Liver (tissue), 7 donors: ENCODE measurements at regions not wholly inside any gene's neighbourhood (a gene's known extent, or its start where the extent isn't known, plus 50 kb on each side); places are given as distances from the start of the nearest gene placed in this dataset.

Source experiments
- DNase-seq: peaks from one replicate; pipeline ENCODE4 v3.0.0-alpha.2; 2017; ENCODE audit warnings: low spot score
- H3K27ac ChIP-seq, 2 donors: one replicate each; pipeline ENCODE4 v1.7.0; 2013; ENCODE audit warnings: inconsistent platforms in 2 of 2, low read length in 2 of 2, control low read depth in 1 of 2, low read depth in 1 of 2, mild to moderate bottlenecking in 1 of 2
- H3K27me3 ChIP-seq, 4 donors: one replicate each; pipeline versions ENCODE4 v1.6.1 to v1.7.0; 2013; ENCODE audit warnings: low read length in 3 of 4, inconsistent platforms in 1 of 4, mild to moderate bottlenecking in 1 of 4, moderate library complexity in 1 of 4; ENCODE audit not compliant: control insufficient read depth in 4 of 4, insufficient read depth in 4 of 4
- H3K36me3 ChIP-seq, 4 donors: one replicate each; pipeline versions ENCODE4 v1.6.1 to v1.7.0; 2013; ENCODE audit warnings: low read length in 3 of 4, mild to moderate bottlenecking in 3 of 4, low read depth in 1 of 4, moderate library complexity in 1 of 4; ENCODE audit not compliant: control insufficient read depth in 4 of 4, insufficient read depth in 3 of 4
- H3K4me1 ChIP-seq, 4 donors: one replicate each; pipeline versions ENCODE4 v1.6.1 to v1.7.0; 2013; ENCODE audit warnings: low read length in 3 of 4, mild to moderate bottlenecking in 3 of 4, moderate library complexity in 1 of 4; ENCODE audit not compliant: control insufficient read depth in 4 of 4, insufficient read depth in 4 of 4
- H3K4me3 ChIP-seq, 3 donors: one replicate each; pipeline versions ENCODE4 v1.6.1 to v1.7.0; 2013; ENCODE audit warnings: low read length in 3 of 3, control low read depth in 1 of 3, low read depth in 1 of 3, mild to moderate bottlenecking in 1 of 3
- H3K9ac ChIP-seq, 2 donors: one replicate each; pipeline ENCODE4 v1.7.0; 2013; ENCODE audit warnings: low read length in 2 of 2, mild to moderate bottlenecking in 2 of 2, moderate library complexity in 2 of 2, control low read depth in 1 of 2, low read depth in 1 of 2
- H3K9me3 ChIP-seq, 4 donors: one replicate each; pipeline versions ENCODE4 v1.6.1 to v1.7.0; 2013; ENCODE audit warnings: low read length in 3 of 4; ENCODE audit not compliant: control insufficient read depth in 4 of 4
- FOXA1 ChIP-seq: IDR thresholded peaks from 2 replicates; pipeline ENCODE4 v1.6.1; 2016; ENCODE audit warnings: antibody characterized with exemption
- GABPA ChIP-seq, 2 donors: IDR thresholded peaks in 1 of 2; conservative IDR thresholded peaks in 1 of 2; 2 replicates each; pipeline ENCODE4 v1.6.1; 2016; ENCODE audit warnings: antibody characterized with exemption in 2 of 2, mild to moderate bottlenecking in 1 of 2, moderate library complexity in 1 of 2
- HNF4A ChIP-seq, 2 donors: conservative IDR thresholded peaks; 2 replicates each; pipeline ENCODE4 v1.6.1; 2016; ENCODE audit warnings: antibody characterized with exemption in 2 of 2, mild to moderate bottlenecking in 2 of 2
- NR2F2 ChIP-seq: IDR thresholded peaks from 2 replicates; pipeline ENCODE4 v1.6.1; 2016; ENCODE audit warnings: antibody characterized with exemption
- RAD21 ChIP-seq, 2 donors: IDR thresholded peaks; 2 replicates each; pipeline ENCODE4 v1.6.1; 2016; ENCODE audit warnings: antibody characterized with exemption in 2 of 2, mild to moderate bottlenecking in 2 of 2
- RXRA ChIP-seq, 2 donors: IDR thresholded peaks; 2 replicates each; pipeline ENCODE4 v1.6.1; 2017 to 2018; ENCODE audit warnings: antibody characterized with exemption in 2 of 2, mild to moderate bottlenecking in 1 of 2
- SP1 ChIP-seq: IDR thresholded peaks from 2 replicates; pipeline ENCODE4 v1.6.1; 2018; ENCODE audit warnings: antibody characterized with exemption, mild to moderate bottlenecking
- TAF1 ChIP-seq: conservative IDR thresholded peaks from 2 replicates; pipeline ENCODE4 v1.6.1; 2016; ENCODE audit warnings: antibody characterized with exemption, mild to moderate bottlenecking
- YY1 ChIP-seq: IDR thresholded peaks from 2 replicates; pipeline ENCODE4 v1.6.1; 2016; ENCODE audit warnings: antibody characterized with exemption, mild to moderate bottlenecking
- WGBS: extraction: QIAGEN DNeasy Blood & Tissue Kit; methylation state at CpG from one replicate; pipeline ENCODE4 v1.1.7; 2013; 5-methylcytosine and 5-hydroxymethylcytosine counted together
- TF ChIP-seq, protein P1 (sequence below): IDR thresholded peaks from 2 replicates; pipeline ENCODE4 v1.6.1; 2016; ENCODE audit warnings: antibody characterized with exemption
- TF ChIP-seq, protein P2 (sequence below): IDR thresholded peaks from 2 replicates; pipeline ENCODE4 v1.6.1; 2016; ENCODE audit warnings: antibody characterized with exemption, mild to moderate bottlenecking
- TF ChIP-seq, protein P3 (sequence below): IDR thresholded peaks from 2 replicates; pipeline ENCODE4 v1.6.1; 2016; ENCODE audit warnings: antibody characterized with exemption
- TF ChIP-seq, protein P4 (sequence below): IDR thresholded peaks from 2 replicates; pipeline ENCODE4 v1.6.1; 2016; ENCODE audit warnings: antibody characterized with exemption
- donor health status: healthy.
- donor health status: healthy.
- donor health status: healthy.
- donor health status: healthy.

DNA sequence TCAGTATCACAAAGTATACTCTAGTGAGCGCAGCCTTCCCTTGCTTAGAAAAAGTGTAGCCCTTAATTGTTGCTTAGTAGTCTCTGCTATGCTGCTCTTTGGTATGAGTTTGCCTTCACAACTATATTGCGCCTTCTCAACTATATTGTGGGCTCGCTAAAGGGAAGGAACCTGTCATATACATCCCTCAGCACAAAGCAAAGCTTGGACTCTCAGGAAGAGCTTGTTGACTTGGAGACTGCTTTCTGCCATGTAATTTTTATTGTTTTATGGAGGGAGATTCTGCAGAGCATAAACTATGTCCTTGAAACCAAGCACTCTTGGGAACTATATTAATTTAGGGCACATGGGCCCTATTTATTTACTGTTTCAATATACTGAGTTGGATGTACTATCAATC, 119.1 kb upstream of the HAPLN1 start:
- Histone ChIP-seq H3K4me3 (no peak overlapping the region), H3K9ac (no peak overlapping the region), H3K36me3 (no peaks in the 10 kb centered on the region), H3K27me3 (no peaks in the 10 kb centered on the region), H3K9me3 (no peaks in the 10 kb centered on the region), H3K4me1 (no peaks in the 10 kb centered on the region), H3K27ac (no peak overlapping the region)
- 87% methylated on average over 3 of the region's 3 CpGs for WGBS
- DNase-seq = no peak
- TF ChIP-seq, protein P1, sequence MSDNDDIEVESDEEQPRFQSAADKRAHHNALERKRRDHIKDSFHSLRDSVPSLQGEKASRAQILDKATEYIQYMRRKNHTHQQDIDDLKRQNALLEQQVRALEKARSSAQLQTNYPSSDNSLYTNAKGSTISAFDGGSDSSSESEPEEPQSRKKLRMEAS = no peak
- TF ChIP-seq NR2F2 (no peak), TAF1 (no peak), RAD21 (IDR thresholded peaks at IDR 0.05) (no peak), GABPA (IDR thresholded peaks at IDR 0.05 in 1 of 2, conservative IDR thresholded peaks at IDR 0.05 in 1 of 2) (no peak), YY1 (no peak), RXRA (IDR thresholded peaks at IDR 0.05) (no peak)

DNA sequence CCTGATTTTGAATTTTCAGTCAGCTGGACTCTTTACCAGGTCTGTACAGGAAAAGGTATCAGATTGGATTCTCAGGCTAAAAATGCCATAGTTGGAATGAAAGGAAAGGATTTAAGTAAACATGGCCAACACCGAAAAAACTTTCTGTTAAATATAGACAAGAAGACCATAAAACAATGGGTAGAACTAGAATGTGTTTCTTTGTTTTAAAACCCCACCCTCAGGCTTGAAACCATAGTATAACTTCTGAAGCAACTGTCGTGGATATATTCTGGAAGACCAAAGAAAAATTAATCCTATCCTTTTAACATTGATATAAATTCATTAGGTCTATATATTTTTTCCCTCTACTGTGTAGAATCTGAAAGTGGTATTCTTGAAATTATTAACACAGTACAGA, 118.6 kb upstream of the HAPLN1 start:
- Histone ChIP-seq H3K27me3 (no peaks in the 10 kb centered on the region), H3K36me3 (no peaks in the 10 kb centered on the region), H3K9ac (no peak overlapping the region), H3K9me3 (no peaks in the 10 kb centered on the region), H3K4me3 (no peak overlapping the region), H3K4me1 (no peaks in the 10 kb centered on the region), H3K27ac (no peak overlapping the region)
- 69% methylated on average over 2 of the region's 2 CpGs for WGBS
- TF ChIP-seq, protein P2, sequence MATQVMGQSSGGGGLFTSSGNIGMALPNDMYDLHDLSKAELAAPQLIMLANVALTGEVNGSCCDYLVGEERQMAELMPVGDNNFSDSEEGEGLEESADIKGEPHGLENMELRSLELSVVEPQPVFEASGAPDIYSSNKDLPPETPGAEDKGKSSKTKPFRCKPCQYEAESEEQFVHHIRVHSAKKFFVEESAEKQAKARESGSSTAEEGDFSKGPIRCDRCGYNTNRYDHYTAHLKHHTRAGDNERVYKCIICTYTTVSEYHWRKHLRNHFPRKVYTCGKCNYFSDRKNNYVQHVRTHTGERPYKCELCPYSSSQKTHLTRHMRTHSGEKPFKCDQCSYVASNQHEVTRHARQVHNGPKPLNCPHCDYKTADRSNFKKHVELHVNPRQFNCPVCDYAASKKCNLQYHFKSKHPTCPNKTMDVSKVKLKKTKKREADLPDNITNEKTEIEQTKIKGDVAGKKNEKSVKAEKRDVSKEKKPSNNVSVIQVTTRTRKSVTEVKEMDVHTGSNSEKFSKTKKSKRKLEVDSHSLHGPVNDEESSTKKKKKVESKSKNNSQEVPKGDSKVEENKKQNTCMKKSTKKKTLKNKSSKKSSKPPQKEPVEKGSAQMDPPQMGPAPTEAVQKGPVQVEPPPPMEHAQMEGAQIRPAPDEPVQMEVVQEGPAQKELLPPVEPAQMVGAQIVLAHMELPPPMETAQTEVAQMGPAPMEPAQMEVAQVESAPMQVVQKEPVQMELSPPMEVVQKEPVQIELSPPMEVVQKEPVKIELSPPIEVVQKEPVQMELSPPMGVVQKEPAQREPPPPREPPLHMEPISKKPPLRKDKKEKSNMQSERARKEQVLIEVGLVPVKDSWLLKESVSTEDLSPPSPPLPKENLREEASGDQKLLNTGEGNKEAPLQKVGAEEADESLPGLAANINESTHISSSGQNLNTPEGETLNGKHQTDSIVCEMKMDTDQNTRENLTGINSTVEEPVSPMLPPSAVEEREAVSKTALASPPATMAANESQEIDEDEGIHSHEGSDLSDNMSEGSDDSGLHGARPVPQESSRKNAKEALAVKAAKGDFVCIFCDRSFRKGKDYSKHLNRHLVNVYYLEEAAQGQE = no peak
- TF ChIP-seq SP1 (no peak), YY1 (no peak), GABPA (IDR thresholded peaks at IDR 0.05 in 1 of 2, conservative IDR thresholded peaks at IDR 0.05 in 1 of 2) (no peak)
- TF ChIP-seq, protein P3, sequence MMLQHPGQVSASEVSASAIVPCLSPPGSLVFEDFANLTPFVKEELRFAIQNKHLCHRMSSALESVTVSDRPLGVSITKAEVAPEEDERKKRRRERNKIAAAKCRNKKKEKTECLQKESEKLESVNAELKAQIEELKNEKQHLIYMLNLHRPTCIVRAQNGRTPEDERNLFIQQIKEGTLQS = no peak
- DNase-seq = no peak

DNA sequence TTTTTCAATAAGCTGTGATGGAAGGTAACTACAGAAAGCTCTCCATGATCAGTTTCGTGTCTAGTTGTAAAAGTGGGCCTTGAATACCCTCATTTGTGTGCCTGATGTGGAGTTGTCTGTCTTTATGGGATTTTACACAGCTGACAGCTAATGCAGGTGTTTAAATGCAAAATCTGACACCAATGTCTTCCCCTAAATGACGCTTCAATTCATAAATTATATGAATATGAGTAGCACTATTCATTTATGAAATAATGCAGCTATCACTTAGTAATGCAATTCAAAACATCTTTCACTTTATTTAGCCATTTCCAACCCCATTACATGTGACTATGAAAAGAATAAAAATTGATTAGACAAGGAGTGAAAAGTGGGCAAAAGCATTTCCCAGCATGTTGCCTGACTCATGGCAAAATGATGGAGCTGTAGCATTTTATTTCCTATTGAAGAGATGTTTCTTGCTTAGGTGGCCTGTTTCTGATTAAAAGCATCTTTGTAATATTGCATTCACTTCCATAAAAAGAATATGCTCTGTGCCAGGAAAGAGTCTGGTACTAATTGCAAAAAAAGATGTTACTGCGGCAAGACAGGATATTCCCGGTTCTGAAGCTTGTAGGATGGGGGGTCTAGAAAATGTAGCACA, 116.7 kb upstream of the HAPLN1 start:
- no peak overlapping the region for H3K9ac ChIP-seq
- no peaks in the 10 kb centered on the region for H3K4me1 ChIP-seq
- no peaks in the 10 kb centered on the region for H3K36me3 ChIP-seq
- TF ChIP-seq TAF1 (no peak), FOXA1 (no peak), RAD21 (IDR thresholded peaks at IDR 0.05) (no peak), HNF4A (conservative IDR thresholded peaks at IDR 0.05) (no peak), NR2F2 (no peak), SP1 (no peak)
- TF ChIP-seq, protein P4, sequence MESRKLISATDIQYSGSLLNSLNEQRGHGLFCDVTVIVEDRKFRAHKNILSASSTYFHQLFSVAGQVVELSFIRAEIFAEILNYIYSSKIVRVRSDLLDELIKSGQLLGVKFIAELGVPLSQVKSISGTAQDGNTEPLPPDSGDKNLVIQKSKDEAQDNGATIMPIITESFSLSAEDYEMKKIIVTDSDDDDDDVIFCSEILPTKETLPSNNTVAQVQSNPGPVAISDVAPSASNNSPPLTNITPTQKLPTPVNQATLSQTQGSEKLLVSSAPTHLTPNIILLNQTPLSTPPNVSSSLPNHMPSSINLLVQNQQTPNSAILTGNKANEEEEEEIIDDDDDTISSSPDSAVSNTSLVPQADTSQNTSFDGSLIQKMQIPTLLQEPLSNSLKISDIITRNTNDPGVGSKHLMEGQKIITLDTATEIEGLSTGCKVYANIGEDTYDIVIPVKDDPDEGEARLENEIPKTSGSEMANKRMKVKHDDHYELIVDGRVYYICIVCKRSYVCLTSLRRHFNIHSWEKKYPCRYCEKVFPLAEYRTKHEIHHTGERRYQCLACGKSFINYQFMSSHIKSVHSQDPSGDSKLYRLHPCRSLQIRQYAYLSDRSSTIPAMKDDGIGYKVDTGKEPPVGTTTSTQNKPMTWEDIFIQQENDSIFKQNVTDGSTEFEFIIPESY = no peak
- TF ChIP-seq, protein P2 = no peak
- WGBS = 84% methylated on average over 4 of the region's 4 CpGs
- H3K27me3 ChIP-seq = no peaks in the 10 kb centered on the region
- H3K9me3 ChIP-seq = no peaks in the 10 kb centered on the region
- H3K27ac ChIP-seq = no peak overlapping the region
- no peak overlapping the region for H3K4me3 ChIP-seq
- no peak for DNase-seq
